ENCODE measurements at regions not wholly inside any gene's neighbourhood (a gene's known extent, or its start where the extent isn't known, plus 50 kb on each side); places are given as distances from the start of the nearest gene placed in this dataset.

DNA sequence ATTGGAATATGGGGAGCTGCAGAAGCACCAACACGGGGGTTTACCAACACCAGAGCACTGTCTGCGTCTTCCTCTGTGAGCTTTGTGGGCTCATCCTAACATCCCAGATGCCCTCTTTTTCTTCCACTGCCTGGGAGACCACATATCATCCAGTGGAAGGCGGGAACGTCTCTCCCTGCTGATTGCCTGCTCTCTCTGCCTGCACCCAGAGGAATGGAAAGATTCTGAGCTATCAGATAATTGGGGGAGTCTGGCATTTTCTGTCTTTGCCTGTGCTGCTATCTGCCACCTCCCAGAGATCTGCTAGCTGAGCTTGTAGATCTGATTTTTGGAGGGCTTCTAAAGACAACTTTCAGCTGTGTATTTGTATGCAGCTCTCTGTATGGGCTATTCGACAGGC, 166.2 kb upstream of the PLXNA2 start:
- CTCF ChIA-PET: no interaction called here
- POLR2A ChIA-PET: no interaction called here

DNA sequence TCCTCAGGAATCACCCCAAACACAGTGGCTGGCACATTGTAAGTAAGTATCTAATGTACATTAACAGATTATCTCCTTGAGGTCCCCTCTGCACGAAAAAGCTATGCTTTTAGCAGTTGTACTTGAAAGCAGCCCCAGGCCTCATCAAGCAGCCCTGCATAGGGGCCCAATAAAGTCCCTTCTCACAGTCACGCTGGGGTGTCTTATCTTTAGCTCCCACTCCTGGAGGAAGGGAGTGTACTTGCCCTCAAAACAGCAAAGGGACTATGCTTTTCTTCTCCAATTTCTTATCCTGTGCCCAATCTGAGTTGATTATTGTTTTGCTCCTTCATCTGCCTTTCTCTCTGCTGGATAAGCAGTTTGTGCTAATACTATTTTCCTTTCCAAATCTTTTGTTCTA, 168.8 kb upstream of the PLXNA2 start:
- ChIA-PET POLR2A (no interaction called here), CTCF (no interaction called here)

DNA sequence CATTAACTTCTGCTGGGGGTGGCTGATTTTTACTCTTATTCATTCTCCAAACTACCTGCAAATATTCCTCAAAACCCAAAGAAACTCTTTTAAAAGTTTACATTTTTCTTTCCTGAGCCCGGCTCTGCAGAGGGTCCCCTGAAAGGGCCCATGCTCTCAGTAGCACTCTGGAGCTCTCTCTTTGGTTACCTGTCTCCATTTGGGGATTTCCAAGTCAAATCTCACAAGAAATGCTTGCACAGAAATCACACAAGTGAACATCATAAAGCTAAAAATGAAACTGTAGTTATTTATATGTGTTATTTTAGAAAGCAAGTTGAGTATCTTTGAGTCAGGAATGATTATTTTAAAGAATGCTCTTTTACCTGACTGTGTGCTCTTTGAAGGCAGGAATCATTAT, 174.5 kb upstream of the PLXNA2 start:
- POLR2A ChIA-PET: no interaction called here

DNA sequence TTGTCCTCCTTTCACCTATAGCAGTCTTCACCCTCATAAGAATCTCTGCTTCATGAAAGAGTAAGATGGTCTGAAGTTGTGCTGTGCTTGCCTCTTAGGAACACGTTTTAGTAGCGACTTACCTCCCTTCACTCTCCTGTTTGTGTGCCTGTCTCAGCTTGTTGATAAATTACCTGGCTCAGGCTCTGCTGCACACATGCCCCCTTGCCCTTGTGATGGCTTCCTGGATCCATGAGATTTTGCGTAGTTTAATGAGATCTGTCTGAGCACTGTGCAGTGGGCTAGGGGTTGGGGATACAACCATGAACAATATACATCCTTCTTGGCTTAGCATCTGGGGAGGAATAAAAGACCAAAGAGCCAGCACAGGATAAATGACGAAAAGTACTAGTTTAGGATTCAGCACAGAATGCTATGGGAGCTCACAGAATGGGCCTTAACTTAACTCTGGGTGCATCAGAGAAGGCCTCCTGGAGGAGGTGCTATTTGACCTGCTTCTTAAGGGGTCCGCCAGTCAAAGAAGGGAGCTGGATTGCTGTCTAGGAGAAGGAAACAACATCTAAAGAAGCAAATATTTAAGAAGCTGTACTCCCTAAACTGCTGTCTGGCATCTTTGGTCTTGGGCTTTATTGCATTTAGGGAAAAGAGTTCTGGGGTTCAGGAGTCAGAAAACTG, 175.7 kb upstream of the PLXNA2 start:
- ChIA-PET CTCF (no interaction called here), POLR2A (interaction anchor here (0.7 kb wide), 1 partner anchor 130 kb away, joined by 3 read pairs; no protein-coding TSS in a partner anchor)

More for the DNA sequence above, 174.5 kb upstream of the PLXNA2 start:
- CTCF ChIA-PET: no interaction called here

DNA sequence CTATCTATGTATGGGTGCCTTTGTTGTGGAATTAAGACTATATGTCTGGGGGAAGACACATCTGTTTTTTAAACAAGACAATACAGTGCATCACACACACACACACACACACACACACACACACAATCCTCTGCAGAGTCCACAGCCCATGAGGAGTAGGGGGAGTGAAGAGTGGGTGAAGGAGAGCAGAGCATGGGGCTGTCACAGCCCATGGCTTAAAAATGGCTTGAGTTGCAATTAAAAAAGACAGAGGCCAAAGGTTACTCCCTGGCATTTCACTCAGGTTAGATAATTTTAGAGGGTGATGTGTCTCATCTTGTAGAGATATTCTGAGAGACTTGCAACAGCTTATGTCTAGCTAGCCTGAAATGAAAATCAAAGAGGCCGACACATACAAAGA, 176.5 kb upstream of the PLXNA2 start:
- ChIA-PET POLR2A (interaction anchor here (0.7 kb wide), 1 partner anchor 129 kb away, joined by 3 read pairs; no protein-coding TSS in a partner anchor), CTCF (no interaction called here)

DNA sequence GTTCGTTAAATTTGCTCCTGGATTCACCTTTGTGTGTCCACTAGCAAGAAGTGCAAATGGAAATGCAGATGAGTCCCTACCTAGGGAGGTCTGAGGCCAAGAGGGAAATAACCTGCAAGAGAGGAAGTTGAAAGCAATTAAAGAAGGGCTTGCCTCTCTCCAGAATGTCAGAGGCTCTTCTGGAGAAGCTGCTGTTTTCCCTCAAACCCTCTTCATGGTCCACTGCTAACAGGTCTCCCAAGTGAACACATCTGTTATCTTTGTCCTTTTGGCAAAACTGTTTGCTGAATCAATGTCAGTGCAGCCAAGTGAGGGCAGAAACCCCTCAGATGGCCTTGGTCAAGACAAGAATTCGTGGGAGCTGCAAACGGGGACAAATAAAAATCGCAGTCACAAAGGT, 177.3 kb upstream of the PLXNA2 start:
- CTCF ChIA-PET: no interaction called here
- POLR2A ChIA-PET: no interaction called here

DNA sequence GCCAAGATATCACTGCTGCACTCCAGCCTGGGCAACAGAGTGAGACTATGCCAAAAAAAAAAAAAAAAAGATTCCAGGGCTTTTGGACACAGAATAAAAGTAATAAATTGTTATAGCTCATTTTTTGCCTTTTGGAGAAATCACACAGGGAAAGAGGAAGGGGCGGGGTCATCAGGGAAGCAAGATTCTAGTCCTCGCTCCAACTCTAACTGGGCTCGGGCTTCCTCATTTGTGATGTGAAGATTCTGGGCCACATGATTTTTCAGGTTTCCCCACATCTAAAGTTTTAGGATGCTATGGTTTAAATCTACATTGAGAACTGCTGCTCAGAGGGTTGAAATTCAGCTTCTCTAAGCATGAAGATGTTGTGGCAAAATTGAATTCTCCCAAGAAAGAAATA, 179.3 kb upstream of the PLXNA2 start:
- ChIA-PET CTCF (no interaction called here), POLR2A (no interaction called here)

DNA sequence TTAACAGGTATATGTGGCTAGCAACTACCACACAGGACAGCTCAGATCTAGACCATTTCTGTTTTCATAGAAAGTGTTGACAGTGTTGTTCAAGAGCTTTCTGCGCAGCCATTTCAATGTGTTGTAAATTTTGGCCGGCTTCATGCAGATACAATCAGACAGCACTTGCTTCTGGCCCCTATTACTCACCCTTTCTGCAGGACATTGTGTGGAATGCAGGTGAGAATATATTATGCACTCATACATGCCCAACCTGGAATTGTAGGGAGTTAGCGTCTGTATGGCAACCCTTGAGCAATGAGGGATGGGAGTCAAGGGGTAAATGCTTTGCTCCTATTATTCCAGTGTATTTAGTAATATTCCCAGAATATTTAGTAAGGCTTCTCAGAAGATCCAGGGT, 180.9 kb upstream of the PLXNA2 start:
- ChIA-PET CTCF (no interaction called here), POLR2A (no interaction called here)

DNA sequence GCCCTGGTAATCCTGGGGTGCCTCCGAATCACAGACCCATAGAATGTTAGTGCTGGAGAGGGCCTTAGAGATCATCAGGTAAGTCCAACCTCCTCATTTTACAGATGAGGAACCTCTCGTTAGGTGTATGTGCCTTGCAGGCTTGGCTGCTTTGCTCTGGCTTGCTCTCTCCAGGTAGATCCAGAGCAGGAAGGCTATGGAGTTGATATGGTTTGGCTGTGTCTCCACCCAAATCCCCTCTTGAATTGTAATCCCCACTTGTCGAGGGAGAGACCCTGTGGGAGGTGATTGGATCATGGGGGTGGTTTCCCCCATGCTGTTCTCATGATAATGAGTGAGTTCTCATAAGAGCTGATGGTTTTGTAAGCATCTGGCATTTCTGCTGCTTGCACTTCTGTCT, 186.0 kb upstream of the PLXNA2 start:
- CTCF ChIA-PET: no interaction called here
- POLR2A ChIA-PET: no interaction called here

DNA sequence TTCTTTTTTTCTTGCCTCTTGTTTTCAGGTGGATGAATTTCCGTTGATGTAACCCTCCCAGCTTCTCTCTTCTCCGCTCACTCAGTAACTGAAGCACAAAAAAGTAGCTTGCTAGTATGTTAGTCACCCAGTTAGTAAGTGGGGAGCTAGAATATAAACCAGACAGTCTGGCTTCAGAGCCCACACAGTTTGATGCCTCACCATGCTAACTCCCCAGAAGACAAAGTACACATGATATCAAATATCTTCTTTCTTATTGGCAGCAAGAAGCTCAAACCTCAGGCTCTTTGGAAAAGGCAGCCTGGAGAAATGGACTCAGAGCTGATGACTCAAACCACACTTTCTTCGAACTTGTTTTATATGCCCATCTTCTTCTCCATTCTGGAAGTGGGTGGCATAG, 187.5 kb upstream of the PLXNA2 start:
- ChIA-PET POLR2A (no interaction called here), CTCF (no interaction called here)

DNA sequence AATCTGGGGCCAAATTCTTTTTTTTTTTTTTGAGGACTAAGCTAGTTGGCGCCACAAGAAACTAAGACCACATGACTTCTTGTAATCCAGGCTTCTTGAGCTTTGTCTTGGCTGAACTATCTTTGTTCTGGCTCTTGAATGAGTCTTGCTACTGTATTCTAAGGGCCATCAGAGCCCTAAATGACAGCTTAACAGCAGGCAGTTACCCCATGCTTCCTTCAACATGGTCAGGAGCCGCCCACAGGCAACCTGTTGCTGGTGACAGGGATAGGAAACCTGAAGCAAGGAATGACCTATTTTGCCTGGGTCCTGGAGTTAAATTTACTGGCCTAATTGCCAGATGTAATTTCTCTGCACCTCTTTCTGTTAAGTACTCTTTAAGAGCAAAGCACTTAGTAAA, 188.2 kb upstream of the PLXNA2 start:
- CTCF ChIA-PET: no interaction called here

DNA sequence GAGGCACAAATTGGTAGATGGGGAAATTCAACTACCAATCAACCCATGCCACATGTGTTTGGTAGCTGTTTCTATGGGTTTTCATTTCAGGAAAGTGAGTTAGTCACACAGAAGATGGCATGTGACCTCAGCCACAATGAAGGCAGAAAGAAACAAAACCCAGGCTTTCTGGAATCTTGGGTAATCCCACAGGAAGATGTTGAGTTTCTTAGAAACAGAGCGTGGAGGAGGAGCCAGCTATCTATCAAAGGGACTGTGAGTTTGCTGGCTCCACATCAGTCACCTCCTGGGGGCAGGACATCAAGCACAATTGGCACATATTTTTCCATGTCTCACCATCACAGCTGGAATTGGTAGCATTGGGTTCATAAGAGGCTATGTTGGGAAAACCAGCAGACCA, 188.9 kb upstream of the PLXNA2 start:
- POLR2A ChIA-PET: no interaction called here

More for the DNA sequence above, 188.2 kb upstream of the PLXNA2 start:
- POLR2A ChIA-PET: no interaction called here

DNA sequence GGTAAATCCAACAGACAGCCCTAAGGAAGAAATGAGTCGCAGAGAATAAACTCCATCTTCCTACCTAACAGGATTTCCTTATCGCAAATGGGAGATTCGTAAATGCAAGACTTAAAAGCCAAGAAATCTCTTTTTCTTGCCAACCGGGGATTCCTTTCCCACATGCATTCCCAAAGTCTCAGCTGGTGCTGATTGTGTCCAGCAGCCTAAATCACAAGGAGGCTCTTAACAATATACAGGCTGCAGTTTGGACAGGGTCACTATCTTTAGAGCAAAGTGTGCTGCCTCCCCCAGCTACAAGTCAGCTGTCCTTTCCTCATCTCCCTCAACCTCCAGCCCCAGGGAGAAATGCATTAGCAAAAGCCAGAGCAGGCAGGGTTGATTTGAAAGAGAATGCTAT, 189.8 kb upstream of the PLXNA2 start:
- CTCF ChIA-PET: no interaction called here
- POLR2A ChIA-PET: no interaction called here

More for the DNA sequence above, 188.9 kb upstream of the PLXNA2 start:
- CTCF ChIA-PET: no interaction called here

DNA sequence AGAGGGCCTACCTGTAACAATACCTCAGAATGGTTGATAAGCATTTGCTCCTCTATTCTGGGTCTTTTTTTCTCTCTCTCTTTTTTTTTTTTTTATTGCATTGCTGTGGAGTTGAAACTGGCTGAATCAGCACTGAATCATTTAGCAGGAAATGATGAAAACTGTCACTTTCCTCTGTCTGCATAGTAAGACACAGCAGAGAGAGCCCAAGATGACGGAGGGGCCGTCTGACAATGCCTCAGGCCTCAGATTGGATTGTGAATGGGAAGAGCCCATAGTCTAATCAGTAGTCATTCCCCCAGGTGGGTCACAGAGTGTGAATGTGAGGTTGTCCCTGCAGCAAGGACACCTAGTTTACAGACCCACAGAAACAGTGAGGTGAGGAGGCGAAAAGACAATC, 193.2 kb upstream of the PLXNA2 start:
- ChIA-PET CTCF (no interaction called here), POLR2A (no interaction called here)

DNA sequence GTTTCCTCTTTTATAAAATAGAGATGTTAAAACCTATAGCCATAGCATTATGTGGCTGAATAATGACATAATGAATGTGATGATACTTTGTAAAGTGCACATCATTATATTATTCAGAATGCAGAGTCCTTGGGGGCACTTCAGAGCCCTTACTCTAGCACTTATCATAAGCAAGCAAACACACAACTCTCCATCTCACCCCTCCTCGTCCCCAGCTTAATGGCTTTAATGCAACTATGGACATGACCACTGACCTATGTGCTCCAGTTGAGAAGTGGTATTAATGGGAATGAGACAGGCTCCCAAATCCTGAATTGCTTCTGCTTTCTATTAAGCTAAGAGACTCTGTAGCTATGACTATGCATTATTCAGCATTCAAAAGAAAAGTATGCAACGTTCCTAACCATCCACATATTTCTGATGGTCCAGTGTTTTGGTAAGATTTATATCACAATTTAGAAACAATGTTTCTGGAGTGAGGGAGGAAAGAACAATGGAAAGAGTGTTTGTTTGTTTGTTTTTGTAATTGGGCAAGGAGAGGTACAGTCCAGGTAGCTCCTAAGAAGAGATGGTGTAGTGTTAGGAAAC, 194.0 kb upstream of the PLXNA2 start:
- ChIA-PET POLR2A (no interaction called here), CTCF (no interaction called here)

DNA sequence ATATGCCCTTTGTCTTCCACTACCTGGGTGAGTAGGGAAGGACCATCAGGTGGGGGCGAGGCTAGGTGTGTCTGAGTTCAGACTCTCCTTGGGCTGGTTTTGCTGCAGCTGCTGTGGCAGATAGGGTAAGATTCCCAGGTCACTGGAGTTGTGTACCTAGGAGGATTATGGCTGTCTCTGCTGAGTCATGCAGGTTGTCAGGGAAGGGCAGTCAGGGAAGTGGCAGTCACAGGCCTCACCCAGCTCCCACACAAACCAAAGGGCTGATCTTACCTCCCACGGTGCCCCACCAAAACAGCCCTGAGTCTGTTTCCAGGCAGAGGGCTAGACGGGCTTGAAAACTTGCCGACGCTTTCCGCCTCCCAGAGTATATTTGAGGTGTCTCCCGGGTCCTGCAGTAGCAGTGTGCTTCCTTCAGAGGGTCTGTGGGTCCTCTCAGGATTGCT, 201.6 kb upstream of the PLXNA2 start:
- ChIA-PET CTCF (no interaction called here), POLR2A (no interaction called here)

DNA sequence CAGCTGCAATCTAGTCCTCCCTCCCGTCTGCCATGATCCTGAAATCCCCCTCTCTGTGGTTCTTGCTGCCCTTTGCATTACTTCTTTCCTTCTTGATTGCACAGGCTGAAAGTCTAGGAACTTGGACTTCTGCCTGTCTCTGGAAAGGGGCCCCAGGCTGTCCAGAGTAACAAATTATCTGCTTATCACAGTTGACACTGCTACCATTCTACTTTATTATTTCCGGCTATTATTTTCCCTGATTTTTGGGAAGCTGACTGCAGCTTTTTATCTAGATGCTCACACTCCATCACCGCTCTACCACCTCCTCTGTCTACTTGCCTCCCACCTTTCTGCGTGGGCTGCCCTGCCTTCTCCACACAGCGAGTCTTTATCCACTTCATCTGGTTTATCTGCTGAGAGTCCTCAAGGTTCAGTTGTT, 202.1 kb upstream of the PLXNA2 start:
- CTCF ChIA-PET: no interaction called here
- POLR2A ChIA-PET: no interaction called here

DNA sequence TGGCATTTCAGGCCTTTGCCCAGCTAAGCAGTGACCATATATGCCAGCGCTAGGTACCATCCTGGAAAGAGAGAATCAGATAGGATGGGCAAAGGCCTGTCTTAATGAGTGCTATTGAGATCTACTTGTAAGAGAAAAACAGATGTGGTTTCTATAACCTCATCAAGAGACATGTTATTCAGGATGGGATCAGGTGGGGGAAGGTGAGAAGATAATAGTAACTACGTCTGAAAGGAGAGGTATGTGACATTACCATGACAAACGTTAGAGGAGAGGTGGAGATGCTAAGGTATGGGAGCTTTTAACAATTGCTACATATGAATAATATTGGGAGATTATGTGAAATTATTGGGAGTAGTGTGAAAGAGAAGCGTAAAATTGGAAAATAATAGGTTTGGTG, 204.2 kb upstream of the PLXNA2 start:
- POLR2A ChIA-PET: no interaction called here
- CTCF ChIA-PET: no interaction called here

DNA sequence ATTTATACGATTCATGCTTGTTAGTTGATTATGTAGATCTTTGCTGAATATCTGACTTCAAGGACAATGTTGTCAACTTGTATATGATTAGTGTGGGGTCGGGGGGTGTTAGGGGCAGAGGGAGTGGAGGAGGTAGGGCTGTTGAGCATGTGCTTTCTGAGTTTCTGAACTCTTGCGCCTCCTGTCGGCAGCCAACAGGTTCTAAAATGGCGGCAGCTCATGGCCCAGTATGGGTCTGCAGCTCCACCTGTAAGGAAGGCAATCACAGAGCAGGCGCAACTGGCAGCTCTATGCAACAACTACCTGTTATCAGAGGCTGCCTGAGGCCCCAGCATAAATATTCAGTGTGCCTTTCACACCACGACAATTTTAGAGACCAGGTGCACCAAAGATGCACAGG, 205.8 kb upstream of the PLXNA2 start:
- ChIA-PET POLR2A (no interaction called here), CTCF (no interaction called here)

DNA sequence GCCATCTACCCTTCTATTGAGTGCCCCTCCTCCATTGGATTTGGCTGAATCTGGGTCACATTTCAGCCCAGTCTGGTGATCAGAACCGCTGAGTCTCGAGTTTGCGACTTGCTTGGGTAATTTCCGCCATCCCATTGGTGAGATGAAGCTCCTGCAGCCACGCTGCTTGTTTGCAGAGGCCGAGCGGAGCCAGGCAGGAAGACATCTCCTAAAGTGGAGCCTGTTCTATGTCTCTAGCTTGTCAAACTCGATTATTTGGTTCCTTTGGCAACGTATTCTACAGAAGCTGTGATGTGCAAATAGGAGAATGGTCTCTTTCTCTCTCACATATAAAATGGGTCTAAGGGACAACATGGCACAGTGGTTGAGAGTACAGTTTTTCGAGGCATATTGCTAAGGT, 206.8 kb upstream of the PLXNA2 start:
- CTCF ChIA-PET: no interaction called here
- POLR2A ChIA-PET: no interaction called here

DNA sequence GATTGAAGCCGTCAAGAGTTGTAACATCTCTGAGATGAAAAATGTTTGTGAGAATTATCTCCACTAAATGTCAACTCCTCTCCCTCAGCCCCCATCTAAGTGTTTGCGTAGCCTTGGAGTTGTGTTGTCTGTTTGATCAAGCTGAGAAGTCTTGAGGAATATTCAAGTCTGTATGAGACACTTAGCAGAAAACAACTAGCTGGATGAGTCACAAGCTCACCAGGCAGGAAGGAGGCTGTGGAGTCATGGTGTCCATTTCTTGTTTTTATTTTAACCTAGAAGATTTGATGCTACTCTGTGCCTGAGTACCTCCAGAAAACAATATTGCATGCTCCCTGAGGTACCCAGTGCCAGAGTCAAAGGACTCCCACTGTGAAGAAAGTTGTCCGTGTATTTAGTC, 211.6 kb upstream of the PLXNA2 start:
- CTCF ChIA-PET: no interaction called here
- POLR2A ChIA-PET: no interaction called here

DNA sequence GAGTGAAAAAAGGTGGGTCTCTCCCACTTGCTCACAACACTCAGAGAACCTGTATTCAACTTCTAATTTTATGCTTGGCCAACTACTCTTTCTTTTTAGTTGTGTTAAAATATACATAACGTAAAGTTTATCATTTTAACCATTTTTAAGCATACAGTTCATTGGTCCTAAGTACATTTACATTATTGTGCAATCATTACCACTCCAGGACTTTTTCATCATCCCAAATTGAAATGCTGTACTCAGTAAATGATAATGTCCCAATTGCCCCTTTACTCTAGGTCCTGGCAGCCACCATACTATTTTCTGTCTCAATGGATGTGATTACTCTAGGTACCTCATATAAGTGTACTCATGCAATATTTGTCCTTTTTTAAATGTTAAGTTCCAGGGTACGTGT, 212.3 kb upstream of the PLXNA2 start:
- ChIA-PET POLR2A (no interaction called here), CTCF (no interaction called here)

Data from activated CD8-positive, alpha-beta memory T cell treated with anti-CD3 and anti-CD28 coated beads for 36 hours (primary cell).